H1 (cell line): ENCODE measurements at regions not wholly inside any gene's neighbourhood (a gene's known extent, or its start where the extent isn't known, plus 50 kb on each side); places are given as distances from the start of the nearest gene placed in this dataset.

Experiments
- CTCF ChIA-PET: fragments of 300-600 bp; sonication (Branson Sonifier 250); formaldehyde crosslinking; loops from one replicate; lab custom pipeline; 2021; ENCODE audit not compliant: partially characterized antibody; lab: Charles Lee
- POLR2A ChIA-PET: fragments of 300-600 bp; sonication (Branson Sonifier 250); formaldehyde crosslinking; loops from one replicate; lab custom pipeline; 2021; ENCODE audit warnings: inconsistent platforms; ENCODE audit not compliant: partially characterized antibody; lab: Charles Lee
- DNase-seq, 2 experiments: peaks; one replicate each; pipeline versions ENCODE4 v3.0.0 to v3.0.0-alpha.2; 2010 to 2022; ENCODE audit warnings: low spot score in 2 of 2, low read depth in 1 of 2, mixed read lengths in 1 of 2
- FAIRE-seq: peaks from 2 replicates; lab custom pipeline; 2011; peaks lifted over from hg19 to GRCh38; lab: Jason Lieb, UNC
- H2AFZ ChIP-seq: 2 replicates; pipeline ENCODE4 v1.8.1; 2012; ENCODE audit warnings: low read length, inconsistent platforms
- H2AK5ac ChIP-seq: 2 replicates; pipeline ENCODE4 v1.6.1; 2013; ENCODE audit warnings: low read depth, low read length
- H2BK120ac ChIP-seq: replicated peaks from 2 replicates; pipeline ENCODE3; 2013; ENCODE audit warnings: low read depth, low read length, inconsistent platforms
- H2BK12ac ChIP-seq: 2 replicates; pipeline ENCODE4 v1.6.1; 2013; ENCODE audit warnings: low read depth, low read length
- H2BK15ac ChIP-seq: 2 replicates; pipeline ENCODE4 v1.6.1; 2013; ENCODE audit warnings: low read length
- H2BK20ac ChIP-seq: 2 replicates; pipeline ENCODE4 v1.6.1; 2013; ENCODE audit warnings: low read length
- H2BK5ac ChIP-seq: 2 replicates; pipeline ENCODE4 v1.6.1; 2013; ENCODE audit warnings: low read depth, low read length
- H3K14ac ChIP-seq: 2 replicates; pipeline ENCODE4 v1.6.1; 2013; ENCODE audit warnings: inconsistent platforms; ENCODE audit not compliant: insufficient read length
- H3K18ac ChIP-seq: 2 replicates; pipeline ENCODE4 v1.6.1; 2013; ENCODE audit warnings: low read length; ENCODE audit errors: extremely low read depth
- H3K23ac ChIP-seq: 2 replicates; pipeline ENCODE4 v1.6.1; 2013; ENCODE audit warnings: inconsistent platforms; ENCODE audit not compliant: insufficient read length
- H3K23me2 ChIP-seq: 2 replicates; pipeline ENCODE4 v1.6.1; 2013; ENCODE audit warnings: low read depth, low read length
- H3K27ac ChIP-seq: 2 replicates; pipeline ENCODE4 v1.6.1; 2011; ENCODE audit warnings: low read depth, low read length, inconsistent platforms
- H3K27me3 ChIP-seq, 4 experiments: replicated peaks in 1 of 4; 1 replicate in 1 of 4; 2 replicates in 3 of 4; pipeline versions ENCODE4 v1.6.1 to v1.8.1; 2011 to 2013; ENCODE audit warnings: low read length in 3 of 4, mild to moderate bottlenecking in 3 of 4, inconsistent platforms in 2 of 4, mixed read lengths in 2 of 4, moderate library complexity in 1 of 4; ENCODE audit not compliant: control insufficient read depth in 3 of 4, insufficient read depth in 3 of 4; ENCODE audit errors: extremely low read depth in 1 of 4
- H3K36me3 ChIP-seq, 4 experiments: 2 replicates each; pipeline versions ENCODE4 v1.6.1 to v1.8.1; 2011 to 2013; ENCODE audit warnings: mild to moderate bottlenecking in 4 of 4, low read length in 3 of 4, moderate library complexity in 2 of 4, control low read depth in 1 of 4, inconsistent platforms in 1 of 4; ENCODE audit not compliant: insufficient read depth in 4 of 4, control insufficient read depth in 2 of 4
- H3K4ac ChIP-seq: replicated peaks from 2 replicates; pipeline ENCODE3; 2013; ENCODE audit warnings: low read length, low read depth, mixed read lengths, inconsistent platforms; ENCODE audit not compliant: insufficient read length
- H3K4me1 ChIP-seq, 4 experiments: replicated peaks in 1 of 4; 1 replicate in 1 of 4; 2 replicates in 3 of 4; pipeline versions ENCODE4 v1.6.1 to v1.8.1; 2011 to 2013; ENCODE audit warnings: low read length in 3 of 4, inconsistent platforms in 2 of 4, mixed read lengths in 1 of 4; ENCODE audit not compliant: insufficient read depth in 4 of 4, control insufficient read depth in 3 of 4
- H3K4me2 ChIP-seq, 2 experiments: 2 replicates each; pipeline versions ENCODE4 v1.6.1 to v1.8.1; 2011 to 2013; ENCODE audit warnings: low read depth in 2 of 2, low read length in 2 of 2, control low read depth in 1 of 2, inconsistent platforms in 1 of 2, mild to moderate bottlenecking in 1 of 2; ENCODE audit not compliant: insufficient read depth in 1 of 2
- H3K4me3 ChIP-seq, 4 experiments: fragments of 200-600, 300-600 bp in 1 of 4; sonication (generic), shearing (Covaris generic), sonication (Bioruptor Twin) in 1 of 4; 2 replicates each; pipeline versions ENCODE4 v1.5.1 to v1.8.1; 2011 to 2016; ENCODE audit warnings: low read length in 4 of 4, low read depth in 3 of 4, control low read depth in 2 of 4, inconsistent platforms in 2 of 4, mild to moderate bottlenecking in 2 of 4, mixed read lengths in 1 of 4, moderate library complexity in 1 of 4; ENCODE audit not compliant: insufficient read depth in 2 of 4; ENCODE audit errors: extremely low read depth in 1 of 4
- H3K56ac ChIP-seq: replicated peaks from 2 replicates; pipeline ENCODE3; 2013; ENCODE audit warnings: low read depth, mild to moderate bottlenecking, mixed read lengths, low read length, inconsistent platforms; ENCODE audit not compliant: insufficient read length
- H3K79me1 ChIP-seq: 2 replicates; pipeline ENCODE4 v1.6.1; 2013; ENCODE audit warnings: low read depth, low read length, control low read depth
- H3K79me2 ChIP-seq, 2 experiments: 2 replicates each; pipeline versions ENCODE4 v1.6.1 to v1.8.1; 2012 to 2013; ENCODE audit warnings: low read length in 2 of 2, mild to moderate bottlenecking in 2 of 2, inconsistent platforms in 1 of 2; ENCODE audit not compliant: insufficient read depth in 2 of 2, control insufficient read depth in 1 of 2
- H3K9ac ChIP-seq, 4 experiments: replicated peaks in 1 of 4; 1 replicate in 1 of 4; 2 replicates in 3 of 4; pipeline versions ENCODE4 v1.6.1 to v1.8.1; 2011 to 2013; ENCODE audit warnings: low read depth in 3 of 4, low read length in 3 of 4, control low read depth in 2 of 4, mild to moderate bottlenecking in 2 of 4, moderate library complexity in 2 of 4, inconsistent platforms in 1 of 4; ENCODE audit errors: extremely low read depth in 1 of 4
- H3K9me3 ChIP-seq, 2 experiments: 2 replicates each; pipeline versions ENCODE4 v1.6.1 to v1.8.1; 2012 to 2013; ENCODE audit warnings: mild to moderate bottlenecking in 2 of 2, moderate library complexity in 2 of 2, control low read depth in 1 of 2, inconsistent platforms in 1 of 2, low read depth in 1 of 2, low read length in 1 of 2, mixed read lengths in 1 of 2; ENCODE audit not compliant: insufficient read depth in 2 of 2
- H4K20me1 ChIP-seq, 2 experiments: replicated peaks in 1 of 2; 2 replicates each; pipeline versions ENCODE3 to v1.8.1; 2011 to 2013; ENCODE audit warnings: inconsistent platforms in 2 of 2, low read length in 2 of 2, mild to moderate bottlenecking in 1 of 2; ENCODE audit not compliant: insufficient read depth in 2 of 2, control insufficient read depth in 1 of 2
- H4K5ac ChIP-seq: 2 replicates; pipeline ENCODE4 v1.6.1; 2013; ENCODE audit warnings: low read length, low read depth, mixed read lengths, inconsistent platforms; ENCODE audit not compliant: insufficient read length
- H4K8ac ChIP-seq: 2 replicates; pipeline ENCODE4 v1.8.0; 2013; ENCODE audit warnings: mild to moderate bottlenecking, moderate library complexity, low read length, inconsistent platforms; ENCODE audit not compliant: insufficient read depth; ENCODE audit errors: extremely low read depth
- H4K91ac ChIP-seq: replicated peaks from 2 replicates; pipeline ENCODE3; 2013; ENCODE audit warnings: low read length, mixed read lengths, inconsistent platforms; ENCODE audit not compliant: insufficient read length
- BACH1 ChIP-seq: IDR thresholded peaks from 2 replicates; pipeline ENCODE4 v1.6.1; 2012; ENCODE audit warnings: low read length, improper control_type of control experiment
- EP300 ChIP-seq, 2 experiments: IDR thresholded peaks; 1 replicate in 1 of 2; 2 replicates in 1 of 2; pipeline ENCODE4 v1.6.1; 2011 to 2012; ENCODE audit warnings: low read depth in 2 of 2, low read length in 2 of 2, mild to moderate bottlenecking in 2 of 2, borderline replicate concordance in 1 of 2, inconsistent platforms in 1 of 2, moderate library complexity in 1 of 2
- HDAC6 ChIP-seq: IDR thresholded peaks from one replicate; pipeline ENCODE4 v1.7.1; 2012; ENCODE audit warnings: low read depth, mild to moderate bottlenecking, inconsistent platforms, low read length, moderate library complexity
- JUND ChIP-seq: IDR thresholded peaks from 2 replicates; pipeline ENCODE4 v1.6.1; 2011; ENCODE audit warnings: mild to moderate bottlenecking, improper control_type of control experiment, low read length
- KDM1A ChIP-seq: fragments of 200-600, 300-600 bp; sonication (generic); IDR thresholded peaks from 2 replicates; pipeline ENCODE4 v1.7.1; 2016; ENCODE audit warnings: mild to moderate bottlenecking, low read length, borderline replicate concordance
- RFX5 ChIP-seq: IDR thresholded peaks from 2 replicates; pipeline ENCODE4 v1.6.1; 2011; ENCODE audit warnings: low read depth, low read length, improper control_type of control experiment, borderline replicate concordance
- RNF2 ChIP-seq: fragments of 200-900, 300-1000 bp; sonication (generic); IDR thresholded peaks from 2 replicates; pipeline ENCODE4 v1.7.1; 2016; ENCODE audit warnings: borderline replicate concordance, low read depth, mild to moderate bottlenecking, antibody characterized with exemption, low read length; ENCODE audit not compliant: poor library complexity, severe bottlenecking; ENCODE audit errors: missing control alignments
- RXRA ChIP-seq: IDR thresholded peaks from 2 replicates; pipeline ENCODE4 v1.6.1; 2011; ENCODE audit warnings: low read depth, mild to moderate bottlenecking, low read length, moderate library complexity; ENCODE audit not compliant: insufficient read depth
- SAP30 ChIP-seq: fragments of 300-600 bp; sonication (generic); IDR thresholded peaks from 2 replicates; pipeline ENCODE4 v1.7.1; 2012; ENCODE audit warnings: low read length, moderate library complexity, mild to moderate bottlenecking, inconsistent platforms; ENCODE audit not compliant: insufficient read depth, insufficient replicate concordance
- YY1 ChIP-seq: IDR thresholded peaks from 2 replicates; pipeline ENCODE4 v1.6.1; 2011; ENCODE audit warnings: low read depth, mild to moderate bottlenecking, low read length
- WGBS, 2 experiments: shearing (Covaris generic) in 1 of 2; methylation state at CpG; one replicate each; pipeline versions ENCODE4 v1.1.6 to v1.1.7; 2013 to 2015; ENCODE audit warnings: low lambda C conversion rate in 2 of 2, mixed read lengths in 2 of 2, inconsistent platforms in 1 of 2, low coverage in 1 of 2, missing lambda C conversion rate in 1 of 2; ENCODE audit not compliant: insufficient replicate concordance in 2 of 2, insufficient coverage in 1 of 2, insufficient read length in 1 of 2; ENCODE audit errors: extremely low coverage in 1 of 2, missing lambda C conversion rate in 1 of 2; 5-methylcytosine and 5-hydroxymethylcytosine counted together
- TF ChIP-seq, protein P1 (sequence below): IDR thresholded peaks from 2 replicates; pipeline ENCODE4 v1.6.1; 2012; ENCODE audit warnings: low read length, inconsistent platforms

GRCh38 chr16:22425847-22426246 lies 51.4 kb upstream of the CDR2 start:
- Histone ChIP-seq H2AFZ (no peak overlapping the region), H3K4me1 (no peaks in the 10 kb centered on the region), H2BK15ac (no peak overlapping the region), H4K5ac (no peak overlapping the region), H2BK5ac (no peak overlapping the region), H3K79me1 (no peaks in the 10 kb centered on the region), H3K23me2 (peaks cover 3% of the 10 kb centered on the region; the same call in 1 of the 2 replicates), H3K27me3 (no peaks in the 10 kb centered on the region), H3K27ac (no peak overlapping the region), H2BK120ac (no peak overlapping the region), H3K56ac (no peak overlapping the region), H2AK5ac (no peak overlapping the region), H4K91ac (no peak overlapping the region), H2BK12ac (no peak overlapping the region), H4K20me1 (peaks cover 0 to 5% of the 10 kb centered on the region in 2 experiments), H4K8ac (no peak overlapping the region), H3K18ac (no peak overlapping the region), H3K9me3 (no peaks in the 10 kb centered on the region; a peak in 1 of 4 replicates), H3K9ac (no peak overlapping the region), H3K4me2 (no peak overlapping the region), H3K79me2 (no peaks in the 10 kb centered on the region), H2BK20ac (no peak overlapping the region), H3K14ac (no peak overlapping the region), H3K23ac (no peak overlapping the region), H3K4ac (no peak overlapping the region), H3K4me3 (no peak overlapping the region), H3K36me3 (peaks cover 2 to 17% (median 7%) of the 10 kb centered on the region in 4 experiments; a peak in 5 of 8 replicates)
- no peak for FAIRE-seq
- 80% methylated on average over 5 of the region's 5 CpGs; no CpG with 5 or more reads in 1 of the 2 experiments for WGBS, 2 experiments
- ChIA-PET CTCF (interaction anchor here (0.6 kb wide), 1 partner anchor 241 kb away, joined by 3 read pairs; no protein-coding TSS in a partner anchor), POLR2A (interaction anchor here (1.4 to 1.7 kb wide), 2 partner anchors 11 to 51 kb away, joined by 3 read pairs; partner anchors contain the start of gene CDR2)
- no peak for DNase-seq
- no peak for TF ChIP-seq JUND
- no peak for TF ChIP-seq HDAC6
- no peak for TF ChIP-seq BACH1
- no peak for TF ChIP-seq YY1
- TF ChIP-seq SAP30, result no peak
- no peak for TF ChIP-seq RXRA
- TF ChIP-seq KDM1A, result no peak
- no peak for TF ChIP-seq RFX5
- TF ChIP-seq RNF2, result no peak
- no peak for TF ChIP-seq EP300 (IDR thresholded peaks at IDR 0.05; ENCODE audit: borderline replicate concordance in 1 of 2, low read depth in 2 of 2, low read length in 2 of 2)
- TF ChIP-seq, protein P1, sequence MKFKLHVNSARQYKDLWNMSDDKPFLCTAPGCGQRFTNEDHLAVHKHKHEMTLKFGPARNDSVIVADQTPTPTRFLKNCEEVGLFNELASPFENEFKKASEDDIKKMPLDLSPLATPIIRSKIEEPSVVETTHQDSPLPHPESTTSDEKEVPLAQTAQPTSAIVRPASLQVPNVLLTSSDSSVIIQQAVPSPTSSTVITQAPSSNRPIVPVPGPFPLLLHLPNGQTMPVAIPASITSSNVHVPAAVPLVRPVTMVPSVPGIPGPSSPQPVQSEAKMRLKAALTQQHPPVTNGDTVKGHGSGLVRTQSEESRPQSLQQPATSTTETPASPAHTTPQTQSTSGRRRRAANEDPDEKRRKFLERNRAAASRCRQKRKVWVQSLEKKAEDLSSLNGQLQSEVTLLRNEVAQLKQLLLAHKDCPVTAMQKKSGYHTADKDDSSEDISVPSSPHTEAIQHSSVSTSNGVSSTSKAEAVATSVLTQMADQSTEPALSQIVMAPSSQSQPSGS, result no peak
